ENCODE measurements at regions not wholly inside any gene's neighbourhood (a gene's known extent, or its start where the extent isn't known, plus 50 kb on each side); places are given as distances from the start of the nearest gene placed in this dataset.

DNA sequence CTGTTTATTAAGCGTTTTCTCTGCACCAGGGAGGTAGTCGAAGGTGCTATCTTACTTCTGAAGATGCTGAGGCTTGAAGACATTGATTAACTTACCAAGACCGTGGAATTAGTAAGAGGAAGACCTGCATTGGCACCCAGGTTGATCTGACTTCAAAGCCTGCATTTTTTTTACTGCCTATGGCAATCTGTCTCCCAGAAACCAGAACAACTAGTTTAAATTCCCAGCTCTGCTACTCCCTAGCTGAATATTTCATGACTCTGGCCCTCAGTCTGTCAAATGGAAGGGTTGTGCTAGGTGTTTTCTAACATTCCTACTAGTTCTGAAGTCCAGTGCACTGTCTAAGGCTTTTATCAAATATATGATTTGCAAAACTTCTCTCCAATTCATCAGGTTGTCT lies 52.0 kb upstream of the GRAMD1B start:
- TF ChIP-seq, protein P1, sequence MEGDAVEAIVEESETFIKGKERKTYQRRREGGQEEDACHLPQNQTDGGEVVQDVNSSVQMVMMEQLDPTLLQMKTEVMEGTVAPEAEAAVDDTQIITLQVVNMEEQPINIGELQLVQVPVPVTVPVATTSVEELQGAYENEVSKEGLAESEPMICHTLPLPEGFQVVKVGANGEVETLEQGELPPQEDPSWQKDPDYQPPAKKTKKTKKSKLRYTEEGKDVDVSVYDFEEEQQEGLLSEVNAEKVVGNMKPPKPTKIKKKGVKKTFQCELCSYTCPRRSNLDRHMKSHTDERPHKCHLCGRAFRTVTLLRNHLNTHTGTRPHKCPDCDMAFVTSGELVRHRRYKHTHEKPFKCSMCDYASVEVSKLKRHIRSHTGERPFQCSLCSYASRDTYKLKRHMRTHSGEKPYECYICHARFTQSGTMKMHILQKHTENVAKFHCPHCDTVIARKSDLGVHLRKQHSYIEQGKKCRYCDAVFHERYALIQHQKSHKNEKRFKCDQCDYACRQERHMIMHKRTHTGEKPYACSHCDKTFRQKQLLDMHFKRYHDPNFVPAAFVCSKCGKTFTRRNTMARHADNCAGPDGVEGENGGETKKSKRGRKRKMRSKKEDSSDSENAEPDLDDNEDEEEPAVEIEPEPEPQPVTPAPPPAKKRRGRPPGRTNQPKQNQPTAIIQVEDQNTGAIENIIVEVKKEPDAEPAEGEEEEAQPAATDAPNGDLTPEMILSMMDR (IDR thresholded peaks at IDR 0.05; ENCODE audit: low read length): no peak
- TF ChIP-seq EZH2phosphoT487 (IDR thresholded peaks at IDR 0.05; ENCODE audit: low read length): no peak
- no peak for TF ChIP-seq EZH2 (optimal IDR thresholded peaks at IDR 0.05; ENCODE audit: low read depth, low read length)
- no peaks in the 10 kb centered on the region for H3K36me3 ChIP-seq (replicated peaks; ENCODE audit: insufficient read depth, low read length)
- DNase-seq: no peak
- H3K79me2 ChIP-seq (ENCODE audit: low read length): no peaks in the 10 kb centered on the region
- no peaks in the 10 kb centered on the region for H3K9me3 ChIP-seq (replicated peaks; ENCODE audit: insufficient read depth, low read length)
- peaks cover 14% of the 10 kb centered on the region for H3K4me1 ChIP-seq (ENCODE audit: low read length)
- H4K20me1 ChIP-seq (ENCODE audit: insufficient read depth, low read length): no peaks in the 10 kb centered on the region
- no peaks in the 10 kb centered on the region for H3K9me2 ChIP-seq (replicated peaks; ENCODE audit: insufficient read depth, low read length)
- H3K27me3 ChIP-seq (replicated peaks; ENCODE audit: insufficient read depth, low read length): no peaks in the 10 kb centered on the region
- H3F3A ChIP-seq (ENCODE audit: insufficient read depth, low read length): no peaks in the 10 kb centered on the region
- H3K4me3 ChIP-seq (ENCODE audit: low read length): no peak overlapping the region
- H3K27ac ChIP-seq (ENCODE audit: low read length): no peak overlapping the region
- no peak overlapping the region for H3K9ac ChIP-seq (ENCODE audit: low read length)
- H3K4me2 ChIP-seq (ENCODE audit: low read depth, low read length): no peak overlapping the region
- H2AFZ ChIP-seq (ENCODE audit: low read length): no peak overlapping the region

DNA sequence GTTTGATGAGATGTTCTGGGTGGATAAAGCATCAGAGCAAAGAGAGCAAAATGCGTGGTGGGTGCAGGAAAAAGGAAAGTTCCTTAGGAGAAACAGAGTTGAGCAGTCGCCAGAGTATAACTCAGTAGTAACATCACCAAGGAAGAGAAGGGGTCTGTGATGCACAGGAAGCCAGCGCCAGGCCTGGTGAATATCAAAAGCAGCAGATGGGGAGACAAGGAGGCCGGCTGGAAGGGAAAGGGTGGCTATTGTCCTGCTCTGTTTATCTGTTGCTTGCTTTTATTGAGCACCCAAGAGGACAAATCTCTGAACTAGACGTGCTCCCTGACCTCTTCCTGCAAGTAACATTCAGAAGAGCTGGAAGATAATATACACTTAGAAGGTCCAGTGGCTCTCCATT lies 52.7 kb upstream of the GRAMD1B start:
- no peak for TF ChIP-seq EZH2phosphoT487 (IDR thresholded peaks at IDR 0.05; ENCODE audit: low read length)
- TF ChIP-seq, protein P1 (IDR thresholded peaks at IDR 0.05; ENCODE audit: low read length): no peak
- TF ChIP-seq EZH2 (optimal IDR thresholded peaks at IDR 0.05; ENCODE audit: low read depth, low read length): no peak
- Histone ChIP-seq H3K4me1 (ENCODE audit: low read length) (peaks cover 12% of the 10 kb centered on the region), H3K4me3 (ENCODE audit: low read length) (no peak overlapping the region), H3K27ac (ENCODE audit: low read length) (no peak overlapping the region), H3K9me2 (replicated peaks; ENCODE audit: insufficient read depth, low read length) (no peaks in the 10 kb centered on the region), H3K9me3 (replicated peaks; ENCODE audit: insufficient read depth, low read length) (no peaks in the 10 kb centered on the region), H2AFZ (ENCODE audit: low read length) (no peak overlapping the region), H3K36me3 (replicated peaks; ENCODE audit: insufficient read depth, low read length) (no peaks in the 10 kb centered on the region), H4K20me1 (ENCODE audit: insufficient read depth, low read length) (no peaks in the 10 kb centered on the region), H3F3A (ENCODE audit: insufficient read depth, low read length) (no peaks in the 10 kb centered on the region), H3K79me2 (ENCODE audit: low read length) (no peaks in the 10 kb centered on the region), H3K27me3 (replicated peaks; ENCODE audit: insufficient read depth, low read length) (no peaks in the 10 kb centered on the region), H3K4me2 (ENCODE audit: low read depth, low read length) (no peak overlapping the region), H3K9ac (ENCODE audit: low read length) (no peak overlapping the region)
- no peak for DNase-seq

DNA sequence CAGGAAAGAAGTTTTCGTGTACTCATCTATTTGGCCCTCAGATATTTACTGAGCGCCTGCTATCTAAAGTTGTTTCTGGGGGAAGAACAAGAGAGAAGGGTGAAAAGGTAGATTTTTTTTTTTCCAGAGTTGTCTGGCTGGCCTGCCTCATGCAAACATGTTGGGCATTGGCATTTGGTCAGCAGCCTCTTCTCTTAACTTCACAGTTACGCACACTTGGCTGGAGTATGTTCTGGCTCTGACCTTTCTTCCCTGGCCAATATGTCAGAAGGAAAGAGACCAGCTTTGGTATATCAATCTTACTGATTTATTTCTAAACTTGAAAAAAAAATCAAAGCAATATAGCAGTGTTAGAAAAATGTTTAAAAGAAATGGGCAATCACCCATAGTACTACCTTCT lies 54.2 kb upstream of the GRAMD1B start:
- no peaks in the 10 kb centered on the region for H3K9me2 ChIP-seq (replicated peaks; ENCODE audit: insufficient read depth, low read length)
- no peaks in the 10 kb centered on the region for H3K9me3 ChIP-seq (replicated peaks; ENCODE audit: insufficient read depth, low read length)
- H3K27me3 ChIP-seq (replicated peaks; ENCODE audit: insufficient read depth, low read length): no peaks in the 10 kb centered on the region
- no peak overlapping the region for H3K27ac ChIP-seq (ENCODE audit: low read length)
- H3K4me3 ChIP-seq (ENCODE audit: low read length): no peak overlapping the region
- no peak overlapping the region for H3K9ac ChIP-seq (ENCODE audit: low read length)
- H3K36me3 ChIP-seq (replicated peaks; ENCODE audit: insufficient read depth, low read length): no peaks in the 10 kb centered on the region
- no peaks in the 10 kb centered on the region for H3K4me1 ChIP-seq (ENCODE audit: low read length)
- H4K20me1 ChIP-seq (ENCODE audit: insufficient read depth, low read length): no peaks in the 10 kb centered on the region
- no peaks in the 10 kb centered on the region for H3K79me2 ChIP-seq (ENCODE audit: low read length)
- H2AFZ ChIP-seq (ENCODE audit: low read length): no peak overlapping the region
- DNase-seq: no peak
- TF ChIP-seq, protein P1 (IDR thresholded peaks at IDR 0.05; ENCODE audit: low read length): no peak
- TF ChIP-seq EZH2phosphoT487 (IDR thresholded peaks at IDR 0.05; ENCODE audit: low read length) (no peak), EZH2 (optimal IDR thresholded peaks at IDR 0.05; ENCODE audit: low read depth, low read length) (no peak)
- H3K4me2 ChIP-seq (ENCODE audit: low read depth, low read length): no peak overlapping the region
- no peaks in the 10 kb centered on the region for H3F3A ChIP-seq (ENCODE audit: insufficient read depth, low read length)

All from MM.1S (cell line).